Right lobe of liver (tissue), 4 donors: ENCODE measurements at regions not wholly inside any gene's neighbourhood (a gene's known extent, or its start where the extent isn't known, plus 50 kb on each side); places are given as distances from the start of the nearest gene placed in this dataset.

Experiments
- POLR2A ChIP-seq: fragments of 450-650 bp; IDR thresholded peaks from one replicate; pipeline ENCODE4 v1.6.1; 2017; ENCODE audit warnings: antibody characterized with exemption, mild to moderate bottlenecking
- TF ChIP-seq, protein P1 (sequence below), 4 donors: fragments of 200-600 bp in 3 of 4; fragments of 450-650 bp in 1 of 4; IDR thresholded peaks; one replicate each; pipeline versions ENCODE4 v1.5.1 to v1.8.0; 2016 to 2022; ENCODE audit warnings: antibody characterized with exemption in 4 of 4, mild to moderate bottlenecking in 2 of 4
- donor health status: DM: no; HTN: no; CAD: no.
- donor health status: DM: no; HTN: no; CAD: no.
- donor health status: DM: no; HTN: yes; CAD: no.

- TF ChIP-seq, protein P1, sequence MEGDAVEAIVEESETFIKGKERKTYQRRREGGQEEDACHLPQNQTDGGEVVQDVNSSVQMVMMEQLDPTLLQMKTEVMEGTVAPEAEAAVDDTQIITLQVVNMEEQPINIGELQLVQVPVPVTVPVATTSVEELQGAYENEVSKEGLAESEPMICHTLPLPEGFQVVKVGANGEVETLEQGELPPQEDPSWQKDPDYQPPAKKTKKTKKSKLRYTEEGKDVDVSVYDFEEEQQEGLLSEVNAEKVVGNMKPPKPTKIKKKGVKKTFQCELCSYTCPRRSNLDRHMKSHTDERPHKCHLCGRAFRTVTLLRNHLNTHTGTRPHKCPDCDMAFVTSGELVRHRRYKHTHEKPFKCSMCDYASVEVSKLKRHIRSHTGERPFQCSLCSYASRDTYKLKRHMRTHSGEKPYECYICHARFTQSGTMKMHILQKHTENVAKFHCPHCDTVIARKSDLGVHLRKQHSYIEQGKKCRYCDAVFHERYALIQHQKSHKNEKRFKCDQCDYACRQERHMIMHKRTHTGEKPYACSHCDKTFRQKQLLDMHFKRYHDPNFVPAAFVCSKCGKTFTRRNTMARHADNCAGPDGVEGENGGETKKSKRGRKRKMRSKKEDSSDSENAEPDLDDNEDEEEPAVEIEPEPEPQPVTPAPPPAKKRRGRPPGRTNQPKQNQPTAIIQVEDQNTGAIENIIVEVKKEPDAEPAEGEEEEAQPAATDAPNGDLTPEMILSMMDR (IDR thresholded peaks at IDR 0.05), result no peak
- no peak for TF ChIP-seq POLR2A
Observed at GRCh38 chr7:156223935-156224832, 411.9 kb upstream of the SHH start.
